ENCODE measurements at regions not wholly inside any gene's neighbourhood (a gene's known extent, or its start where the extent isn't known, plus 50 kb on each side); places are given as distances from the start of the nearest gene placed in this dataset.

- no peaks in the 10 kb centered on the region for H3K4me1 ChIP-seq (ENCODE audit: control insufficient read depth, insufficient read depth, low read length, poor library complexity, severe bottlenecking)
- no peaks in the 10 kb centered on the region for H3K36me3 ChIP-seq (ENCODE audit: control insufficient read depth, insufficient read depth, low read length)
- H3K9me3 ChIP-seq (ENCODE audit: control insufficient read depth, low read length): no peaks in the 10 kb centered on the region
- H3K27ac ChIP-seq (ENCODE audit: insufficient read depth, low read length, poor library complexity, severe bottlenecking): no peak overlapping the region
- no peak for DNase-seq
- no peak overlapping the region for H3K4me3 ChIP-seq (ENCODE audit: insufficient read depth, low read depth, low read length, poor library complexity, severe bottlenecking)
- H3K27me3 ChIP-seq (replicated peaks; ENCODE audit: control insufficient read depth, insufficient read depth, low read length, poor library complexity, severe bottlenecking): peaks cover 25% of the 10 kb centered on the region
Observed at GRCh38 chr20:62577490-62577836, 64.8 kb upstream of the SLCO4A1 start.

GRCh38 chr20:62578294-62578897 is 63.9 kb upstream of the SLCO4A1 start:
- no peaks in the 10 kb centered on the region for H3K4me1 ChIP-seq (ENCODE audit: control insufficient read depth, insufficient read depth, low read length, poor library complexity, severe bottlenecking)
- H3K27ac ChIP-seq (ENCODE audit: insufficient read depth, low read length, poor library complexity, severe bottlenecking): no peak overlapping the region
- H3K4me3 ChIP-seq (ENCODE audit: insufficient read depth, low read depth, low read length, poor library complexity, severe bottlenecking): no peak overlapping the region
- peaks cover 26% of the 10 kb centered on the region for H3K27me3 ChIP-seq (replicated peaks; ENCODE audit: control insufficient read depth, insufficient read depth, low read length, poor library complexity, severe bottlenecking)
- no peak for DNase-seq
- H3K9me3 ChIP-seq (ENCODE audit: control insufficient read depth, low read length): no peaks in the 10 kb centered on the region
- H3K36me3 ChIP-seq (ENCODE audit: control insufficient read depth, insufficient read depth, low read length): no peaks in the 10 kb centered on the region

GRCh38 chr20:62580052-62580451 is 62.3 kb upstream of the SLCO4A1 start:
- no peak overlapping the region for H3K27ac ChIP-seq (ENCODE audit: insufficient read depth, low read length, poor library complexity, severe bottlenecking)
- H3K4me3 ChIP-seq (ENCODE audit: insufficient read depth, low read depth, low read length, poor library complexity, severe bottlenecking): no peak overlapping the region
- peaks cover 23% of the 10 kb centered on the region for H3K27me3 ChIP-seq (replicated peaks; ENCODE audit: control insufficient read depth, insufficient read depth, low read length, poor library complexity, severe bottlenecking)
- H3K9me3 ChIP-seq (ENCODE audit: control insufficient read depth, low read length): no peaks in the 10 kb centered on the region
- H3K36me3 ChIP-seq (ENCODE audit: control insufficient read depth, insufficient read depth, low read length): no peaks in the 10 kb centered on the region
- H3K4me1 ChIP-seq (ENCODE audit: control insufficient read depth, insufficient read depth, low read length, poor library complexity, severe bottlenecking): no peaks in the 10 kb centered on the region
- DNase-seq: no peak

GRCh38 chr20:62580733-62581132 is 61.6 kb upstream of the SLCO4A1 start:
- no peaks in the 10 kb centered on the region for H3K9me3 ChIP-seq (ENCODE audit: control insufficient read depth, low read length)
- H3K27me3 ChIP-seq (replicated peaks; ENCODE audit: control insufficient read depth, insufficient read depth, low read length, poor library complexity, severe bottlenecking): peaks cover 23% of the 10 kb centered on the region
- DNase-seq: no peak
- H3K4me3 ChIP-seq (ENCODE audit: insufficient read depth, low read depth, low read length, poor library complexity, severe bottlenecking): no peak overlapping the region
- H3K4me1 ChIP-seq (ENCODE audit: control insufficient read depth, insufficient read depth, low read length, poor library complexity, severe bottlenecking): no peaks in the 10 kb centered on the region
- no peaks in the 10 kb centered on the region for H3K36me3 ChIP-seq (ENCODE audit: control insufficient read depth, insufficient read depth, low read length)
- no peak overlapping the region for H3K27ac ChIP-seq (ENCODE audit: insufficient read depth, low read length, poor library complexity, severe bottlenecking)

DNA sequence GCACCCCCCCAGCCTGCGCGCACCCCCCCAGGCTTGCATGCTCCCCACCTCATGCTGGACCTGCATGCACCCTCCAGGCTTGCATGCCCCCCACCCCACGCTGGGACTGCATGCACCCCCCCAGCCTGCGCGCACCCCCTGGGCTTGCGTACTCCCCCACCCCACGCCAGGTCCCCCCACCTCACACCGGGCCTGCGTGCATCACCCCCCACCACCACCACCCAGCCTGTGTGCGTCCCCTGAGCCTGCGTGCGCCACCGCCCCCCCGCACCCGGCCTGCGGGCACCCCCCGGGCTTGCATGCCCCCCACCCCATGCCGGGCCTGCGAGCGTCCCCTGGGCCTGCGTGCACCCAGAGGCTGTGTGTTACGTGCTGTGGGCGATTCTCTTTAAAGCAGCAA is 61.0 kb upstream of the SLCO4A1 start:
- Histone ChIP-seq H3K9me3 (ENCODE audit: control insufficient read depth, low read length) (no peaks in the 10 kb centered on the region), H3K27me3 (replicated peaks; ENCODE audit: control insufficient read depth, insufficient read depth, low read length, poor library complexity, severe bottlenecking) (peaks cover 23% of the 10 kb centered on the region), H3K36me3 (ENCODE audit: control insufficient read depth, insufficient read depth, low read length) (no peaks in the 10 kb centered on the region), H3K27ac (ENCODE audit: insufficient read depth, low read length, poor library complexity, severe bottlenecking) (no peak overlapping the region), H3K4me1 (ENCODE audit: control insufficient read depth, insufficient read depth, low read length, poor library complexity, severe bottlenecking) (no peaks in the 10 kb centered on the region), H3K4me3 (ENCODE audit: insufficient read depth, low read depth, low read length, poor library complexity, severe bottlenecking) (no peak overlapping the region)
- DNase-seq: no peak

DNA sequence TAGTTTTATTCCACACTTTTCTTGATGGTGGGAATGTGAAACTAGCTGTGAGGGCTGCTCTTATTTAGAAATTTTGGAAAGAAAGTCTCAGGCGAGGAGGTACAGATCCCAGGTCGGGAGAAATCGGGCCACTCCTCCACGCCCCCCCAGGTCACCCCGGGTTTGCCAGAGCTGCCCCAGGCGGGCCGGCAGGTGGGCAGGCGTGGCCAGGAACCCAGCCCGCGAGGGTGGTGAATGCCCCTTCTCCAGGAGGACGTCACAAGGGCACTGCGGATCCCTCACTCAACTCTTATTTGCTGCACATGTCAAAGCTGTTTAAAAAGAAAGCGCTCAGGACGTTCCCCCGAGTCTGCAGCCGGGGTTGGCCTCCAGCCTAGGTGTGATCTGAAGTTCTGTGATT is 60.5 kb upstream of the SLCO4A1 start:
- H3K36me3 ChIP-seq (ENCODE audit: control insufficient read depth, insufficient read depth, low read length): no peaks in the 10 kb centered on the region
- no peak overlapping the region for H3K4me3 ChIP-seq (ENCODE audit: insufficient read depth, low read depth, low read length, poor library complexity, severe bottlenecking)
- H3K9me3 ChIP-seq (ENCODE audit: control insufficient read depth, low read length): no peaks in the 10 kb centered on the region
- no peaks in the 10 kb centered on the region for H3K4me1 ChIP-seq (ENCODE audit: control insufficient read depth, insufficient read depth, low read length, poor library complexity, severe bottlenecking)
- H3K27me3 ChIP-seq (replicated peaks; ENCODE audit: control insufficient read depth, insufficient read depth, low read length, poor library complexity, severe bottlenecking): peaks cover 19% of the 10 kb centered on the region
- H3K27ac ChIP-seq (ENCODE audit: insufficient read depth, low read length, poor library complexity, severe bottlenecking): no peak overlapping the region
- DNase-seq: no peak

- no peak overlapping the region for H3K4me3 ChIP-seq (ENCODE audit: insufficient read depth, low read depth, low read length, poor library complexity, severe bottlenecking)
- H3K9me3 ChIP-seq (ENCODE audit: control insufficient read depth, low read length): no peaks in the 10 kb centered on the region
- no peaks in the 10 kb centered on the region for H3K4me1 ChIP-seq (ENCODE audit: control insufficient read depth, insufficient read depth, low read length, poor library complexity, severe bottlenecking)
- H3K27ac ChIP-seq (ENCODE audit: insufficient read depth, low read length, poor library complexity, severe bottlenecking): no peak overlapping the region
- H3K27me3 ChIP-seq (replicated peaks; ENCODE audit: control insufficient read depth, insufficient read depth, low read length, poor library complexity, severe bottlenecking): peaks cover 13% of the 10 kb centered on the region
- no peaks in the 10 kb centered on the region for H3K36me3 ChIP-seq (ENCODE audit: control insufficient read depth, insufficient read depth, low read length)
- DNase-seq: no peak
Observed at GRCh38 chr20:62583424-62583920, 58.8 kb upstream of the SLCO4A1 start.

DNA sequence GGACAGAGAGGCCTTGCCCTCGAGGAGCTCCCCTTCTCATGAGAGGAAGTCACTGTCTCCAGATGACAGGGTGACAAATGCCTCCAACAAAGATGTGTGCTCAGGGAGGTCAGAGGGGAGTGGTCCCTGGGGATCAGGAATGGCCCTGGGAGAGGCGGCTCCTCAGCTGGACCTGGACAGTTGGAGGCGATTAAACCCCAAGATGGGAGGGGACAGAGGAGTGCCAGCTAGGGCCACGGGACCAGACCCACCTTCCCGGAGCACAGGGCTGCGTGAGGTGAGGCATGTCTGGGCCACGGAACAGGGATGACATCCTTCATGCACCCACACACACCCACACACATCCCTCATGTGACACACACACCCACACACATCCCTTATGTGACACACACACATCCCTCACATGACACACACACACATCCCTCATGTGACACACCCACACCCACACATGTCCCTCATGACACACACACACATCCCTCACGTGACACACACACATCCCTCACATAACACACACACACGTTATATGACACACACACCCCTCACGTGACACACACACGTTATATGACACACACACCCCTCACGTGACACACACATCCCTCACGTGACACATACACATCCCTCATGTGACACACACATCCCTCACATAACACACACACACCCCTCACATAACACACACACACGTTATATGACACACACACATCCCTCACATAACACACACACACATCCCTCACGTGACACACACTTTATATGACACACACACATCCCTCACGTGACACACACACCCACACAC is 57.4 kb upstream of the SLCO4A1 start:
- H3K27me3 ChIP-seq (replicated peaks; ENCODE audit: control insufficient read depth, insufficient read depth, low read length, poor library complexity, severe bottlenecking): peaks cover 13% of the 10 kb centered on the region
- no peaks in the 10 kb centered on the region for H3K36me3 ChIP-seq (ENCODE audit: control insufficient read depth, insufficient read depth, low read length)
- no peaks in the 10 kb centered on the region for H3K4me1 ChIP-seq (ENCODE audit: control insufficient read depth, insufficient read depth, low read length, poor library complexity, severe bottlenecking)
- no peak for DNase-seq
- no peak overlapping the region for H3K27ac ChIP-seq (ENCODE audit: insufficient read depth, low read length, poor library complexity, severe bottlenecking)
- no peak overlapping the region for H3K4me3 ChIP-seq (ENCODE audit: insufficient read depth, low read depth, low read length, poor library complexity, severe bottlenecking)
- H3K9me3 ChIP-seq (ENCODE audit: control insufficient read depth, low read length): no peaks in the 10 kb centered on the region

DNA sequence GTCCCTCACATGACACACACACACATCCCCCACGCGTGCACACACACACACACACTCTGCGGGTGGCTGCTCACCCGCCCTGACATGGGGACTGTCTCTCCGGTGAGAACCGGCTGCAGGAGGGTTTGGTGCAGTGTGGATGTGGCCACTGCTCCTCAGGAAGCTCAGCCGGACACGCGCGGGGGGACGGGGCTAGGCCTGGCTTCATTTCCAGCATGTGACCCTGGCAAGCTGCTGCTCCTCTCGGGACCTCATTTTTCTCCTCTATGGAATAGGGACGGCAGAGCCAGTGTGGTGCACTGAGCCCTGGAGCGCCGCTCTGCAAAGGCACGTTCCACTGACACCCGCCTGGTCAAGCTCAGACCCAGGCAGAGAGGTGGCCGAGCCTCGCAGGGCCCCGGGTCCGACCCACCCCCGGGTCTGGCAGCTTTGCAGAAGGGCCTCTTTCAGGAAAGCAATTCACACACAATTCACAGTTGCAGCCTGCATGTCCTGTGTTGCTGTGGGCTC is 56.8 kb upstream of the SLCO4A1 start:
- no peaks in the 10 kb centered on the region for H3K9me3 ChIP-seq (ENCODE audit: control insufficient read depth, low read length)
- no peaks in the 10 kb centered on the region for H3K4me1 ChIP-seq (ENCODE audit: control insufficient read depth, insufficient read depth, low read length, poor library complexity, severe bottlenecking)
- H3K4me3 ChIP-seq (ENCODE audit: insufficient read depth, low read depth, low read length, poor library complexity, severe bottlenecking): no peak overlapping the region
- no peak for DNase-seq
- no peaks in the 10 kb centered on the region for H3K36me3 ChIP-seq (ENCODE audit: control insufficient read depth, insufficient read depth, low read length)
- H3K27me3 ChIP-seq (replicated peaks; ENCODE audit: control insufficient read depth, insufficient read depth, low read length, poor library complexity, severe bottlenecking): peaks cover 13% of the 10 kb centered on the region
- no peak overlapping the region for H3K27ac ChIP-seq (ENCODE audit: insufficient read depth, low read length, poor library complexity, severe bottlenecking)

GRCh38 chr20:62586799-62587198 is 55.5 kb upstream of the SLCO4A1 start:
- Histone ChIP-seq H3K4me3 (ENCODE audit: insufficient read depth, low read depth, low read length, poor library complexity, severe bottlenecking) (no peak overlapping the region), H3K27me3 (replicated peaks; ENCODE audit: control insufficient read depth, insufficient read depth, low read length, poor library complexity, severe bottlenecking) (peaks cover 8% of the 10 kb centered on the region), H3K9me3 (ENCODE audit: control insufficient read depth, low read length) (no peaks in the 10 kb centered on the region), H3K27ac (ENCODE audit: insufficient read depth, low read length, poor library complexity, severe bottlenecking) (no peak overlapping the region), H3K4me1 (ENCODE audit: control insufficient read depth, insufficient read depth, low read length, poor library complexity, severe bottlenecking) (no peaks in the 10 kb centered on the region), H3K36me3 (ENCODE audit: control insufficient read depth, insufficient read depth, low read length) (no peaks in the 10 kb centered on the region)
- DNase-seq: no peak
